Stomach (tissue), 8 donors: ENCODE measurements at regions not wholly inside any gene's neighbourhood (a gene's known extent, or its start where the extent isn't known, plus 50 kb on each side); places are given as distances from the start of the nearest gene placed in this dataset.

ENCODE experiments used
- DNase-seq, 2 donors: peaks; one replicate each; pipeline versions ENCODE4 v3.0.0 to v3.0.0-alpha.2; 2013 to 2019
- H3K27ac ChIP-seq, 5 donors: fragments of 200-600 bp in 4 of 5; sonication (generic) in 4 of 5; one replicate each; pipeline ENCODE4 v1.5.1; 2013 to 2019; ENCODE audit warnings: mild to moderate bottlenecking in 1 of 5, moderate library complexity in 1 of 5
- H3K27me3 ChIP-seq, 3 donors: fragments of 200-600 bp; sonication (generic); one replicate each; pipeline ENCODE4 v1.5.1; 2017 to 2019; ENCODE audit warnings: mixed run types in 1 of 3
- H3K36me3 ChIP-seq, 4 donors: fragments of 200-600 bp; sonication (generic); 1 replicate in 3 of 4; 2 replicates in 1 of 4; pipeline ENCODE4 v1.5.1; 2016 to 2019
- H3K4me1 ChIP-seq, 4 donors: fragments of 200-600 bp; sonication (generic); one replicate each; pipeline ENCODE4 v1.5.1; 2016 to 2019
- H3K4me3 ChIP-seq, 4 donors: fragments of 200-600 bp; sonication (generic) in 3 of 4; one replicate each; pipeline ENCODE4 v1.5.1; 2016 to 2019; ENCODE audit warnings: mild to moderate bottlenecking in 1 of 4
- H3K9me3 ChIP-seq, 4 donors: fragments of 200-600 bp; sonication (generic); one replicate each; pipeline ENCODE4 v1.5.1; 2016 to 2019
- EP300 ChIP-seq: sonication (generic); formaldehyde crosslinking; IDR thresholded peaks from one replicate; pipeline ENCODE4 v1.6.1; 2017; ENCODE audit warnings: antibody characterized with exemption
- POLR2A ChIP-seq, 4 donors: fragments of 450-650 bp; IDR thresholded peaks; one replicate each; pipeline ENCODE4 v1.6.1; 2016; ENCODE audit warnings: antibody characterized with exemption in 4 of 4, control low read depth in 2 of 4, mild to moderate bottlenecking in 1 of 4, moderate library complexity in 1 of 4
- POLR2AphosphoS5 ChIP-seq, 3 donors: sonication (generic); formaldehyde crosslinking; IDR thresholded peaks; one replicate each; pipeline ENCODE4 v1.6.1; 2016; ENCODE audit warnings: antibody characterized with exemption in 3 of 3
- WGBS, 5 donors: extraction: QIAGEN DNeasy Blood & Tissue Kit in 3 of 5; methylation state at CpG; one replicate each; pipeline versions ENCODE4 v1.1.5 to v1.1.7; 2013 to 2018; 5-methylcytosine and 5-hydroxymethylcytosine counted together
- intact Hi-C: fragments of 100-400 bp; cut with DNase I; formaldehyde crosslinking; loops from one replicate; pipeline ENCODE4 v1.15.1; 2023; ENCODE audit warnings: low total_unique reads
- TF ChIP-seq, protein P1 (sequence below), 7 experiments: fragments of 450-650 bp in 4 of 7; fragments of 200-600 bp in 3 of 7; sonication (generic) in 3 of 7; IDR thresholded peaks; one replicate each; pipeline ENCODE4 v1.5.1; 2016 to 2019; ENCODE audit warnings: antibody characterized with exemption in 7 of 7, control low read depth in 2 of 7, mild to moderate bottlenecking in 1 of 7
- donor health status: healthy with polysubstance abuse.
- donor health status: Bipolar disorder and iron deficiency.
- donor health status: healthy.

DNA sequence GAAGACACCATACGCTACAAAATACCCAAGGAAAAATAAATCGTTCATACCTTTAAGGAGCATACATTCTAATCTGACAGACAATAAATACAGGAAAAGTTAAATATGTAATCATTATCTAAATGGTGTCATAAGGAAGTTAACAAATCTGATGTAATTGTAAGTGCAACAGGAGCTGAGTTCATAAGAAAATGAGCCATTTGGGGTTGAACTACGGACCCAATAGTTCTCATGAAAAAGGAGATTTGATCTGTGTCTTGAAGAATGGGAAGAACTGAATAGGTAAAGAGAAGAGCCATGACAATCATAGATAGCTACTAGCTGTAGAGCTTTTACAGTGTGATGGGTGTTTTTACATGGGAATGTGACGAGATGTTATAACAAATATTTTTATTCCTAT is 175.6 kb downstream of the ANKRD50 start:
- H3K4me3 ChIP-seq: no peak overlapping the region
- DNase-seq: no peak
- TF ChIP-seq POLR2A (IDR thresholded peaks at IDR 0.05) (no peak), EP300 (no peak), POLR2AphosphoS5 (IDR thresholded peaks at IDR 0.05) (no peak)
- TF ChIP-seq, protein P1, sequence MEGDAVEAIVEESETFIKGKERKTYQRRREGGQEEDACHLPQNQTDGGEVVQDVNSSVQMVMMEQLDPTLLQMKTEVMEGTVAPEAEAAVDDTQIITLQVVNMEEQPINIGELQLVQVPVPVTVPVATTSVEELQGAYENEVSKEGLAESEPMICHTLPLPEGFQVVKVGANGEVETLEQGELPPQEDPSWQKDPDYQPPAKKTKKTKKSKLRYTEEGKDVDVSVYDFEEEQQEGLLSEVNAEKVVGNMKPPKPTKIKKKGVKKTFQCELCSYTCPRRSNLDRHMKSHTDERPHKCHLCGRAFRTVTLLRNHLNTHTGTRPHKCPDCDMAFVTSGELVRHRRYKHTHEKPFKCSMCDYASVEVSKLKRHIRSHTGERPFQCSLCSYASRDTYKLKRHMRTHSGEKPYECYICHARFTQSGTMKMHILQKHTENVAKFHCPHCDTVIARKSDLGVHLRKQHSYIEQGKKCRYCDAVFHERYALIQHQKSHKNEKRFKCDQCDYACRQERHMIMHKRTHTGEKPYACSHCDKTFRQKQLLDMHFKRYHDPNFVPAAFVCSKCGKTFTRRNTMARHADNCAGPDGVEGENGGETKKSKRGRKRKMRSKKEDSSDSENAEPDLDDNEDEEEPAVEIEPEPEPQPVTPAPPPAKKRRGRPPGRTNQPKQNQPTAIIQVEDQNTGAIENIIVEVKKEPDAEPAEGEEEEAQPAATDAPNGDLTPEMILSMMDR (IDR thresholded peaks at IDR 0.05): no peak
- H3K27ac ChIP-seq: no peak overlapping the region
- H3K9me3 ChIP-seq: no peaks in the 10 kb centered on the region
- intact Hi-C loops: no loop called here
- H3K36me3 ChIP-seq: no peaks in the 10 kb centered on the region
- peaks cover 0 to 10% (median 2%) of the 10 kb centered on the region in 4 donors for H3K4me1 ChIP-seq
- WGBS, 5 donors: 83 to 91% (median 88%) methylated on average over 4 of the region's 4 CpGs
- H3K27me3 ChIP-seq: no peaks in the 10 kb centered on the region

GRCh38 chr4:124537971-124538370 is 174.6 kb downstream of the ANKRD50 start:
- Histone ChIP-seq H3K9me3 (no peaks in the 10 kb centered on the region), H3K27ac (no peak overlapping the region)
- intact Hi-C loops: no loop called here

DNA sequence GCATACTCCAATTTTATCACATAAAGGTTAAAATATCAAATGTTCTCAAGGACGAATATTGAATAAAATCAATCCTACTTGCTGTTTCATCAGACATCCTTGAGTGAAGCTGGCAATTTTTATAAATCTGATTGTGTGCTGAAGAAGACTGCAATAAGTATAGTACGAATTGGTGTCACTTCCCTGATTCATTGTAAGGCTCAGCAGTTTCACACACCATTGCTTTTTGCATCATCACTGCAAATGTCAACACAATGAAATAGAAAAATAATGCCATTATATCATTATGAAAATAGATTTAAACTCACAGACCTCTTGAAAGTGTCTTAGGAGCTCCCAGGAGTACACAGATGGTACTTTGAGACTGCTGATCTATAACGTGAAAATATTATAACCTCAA is 172.5 kb downstream of the ANKRD50 start:
- DNase-seq: no peak
- Histone ChIP-seq H3K27ac (no peak overlapping the region), H3K36me3 (no peaks in the 10 kb centered on the region), H3K9me3 (no peaks in the 10 kb centered on the region), H3K27me3 (no peaks in the 10 kb centered on the region), H3K4me3 (no peak overlapping the region), H3K4me1 (no peaks in the 10 kb centered on the region)
- 84 to 93% (median 90%) methylated on average over 3 of the region's 3 CpGs for WGBS, 5 donors
- TF ChIP-seq, protein P1 (IDR thresholded peaks at IDR 0.05): no peak
- TF ChIP-seq POLR2AphosphoS5 (IDR thresholded peaks at IDR 0.05) (no peak), EP300 (no peak)
- intact Hi-C loops: no loop called here

More at GRCh38 chr4:124537971-124538370, 174.6 kb downstream of the ANKRD50 start:
- TF ChIP-seq, protein P1 (IDR thresholded peaks at IDR 0.05): no peak
- no peak for TF ChIP-seq POLR2AphosphoS5 (IDR thresholded peaks at IDR 0.05)
- TF ChIP-seq EP300: no peak
- TF ChIP-seq POLR2A (IDR thresholded peaks at IDR 0.05): no peak
- Histone ChIP-seq H3K27me3 (no peaks in the 10 kb centered on the region), H3K36me3 (no peaks in the 10 kb centered on the region), H3K4me1 (peaks cover 0 to 10% (median 2%) of the 10 kb centered on the region in 4 donors), H3K4me3 (no peak overlapping the region)
- DNase-seq: no peak

DNA sequence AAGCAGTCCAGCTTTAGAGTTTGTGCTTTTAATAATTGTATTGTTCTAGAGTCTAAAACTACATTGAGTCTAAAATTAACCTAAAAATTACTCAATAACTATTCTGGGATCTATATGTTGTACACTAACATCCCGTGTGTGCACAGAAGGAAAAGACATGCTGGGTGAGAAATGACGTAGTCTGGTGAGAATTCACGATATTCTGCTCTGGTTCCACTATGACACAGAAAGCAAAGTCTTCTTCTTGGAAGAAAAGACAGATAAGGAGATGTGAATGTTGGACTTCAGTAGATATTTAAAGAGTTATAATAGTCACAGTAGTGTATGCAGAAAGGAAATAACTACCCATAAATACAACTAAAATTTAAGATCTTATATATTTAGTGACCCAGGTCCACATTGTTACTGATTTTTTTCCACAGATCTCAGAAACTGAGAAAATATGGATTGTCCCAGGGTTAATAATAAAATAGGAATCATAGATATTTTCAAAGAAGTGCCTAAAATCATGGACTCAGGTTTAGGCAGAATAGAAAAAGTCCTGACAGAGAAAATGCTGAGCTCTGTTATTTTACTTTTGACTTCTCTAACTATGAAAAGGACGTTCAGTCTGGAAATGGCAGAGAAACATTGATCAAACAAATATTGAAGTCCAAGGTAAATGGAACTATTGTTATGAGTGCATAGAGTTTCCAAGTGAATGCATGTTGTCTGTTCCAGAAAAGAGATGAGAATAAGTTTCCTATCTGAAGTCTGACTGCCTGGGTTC is 170.7 kb downstream of the ANKRD50 start:
- Histone ChIP-seq H3K9me3 (no peaks in the 10 kb centered on the region), H3K27ac (no peak overlapping the region), H3K36me3 (no peaks in the 10 kb centered on the region), H3K4me1 (no peaks in the 10 kb centered on the region), H3K27me3 (no peaks in the 10 kb centered on the region), H3K4me3 (no peak overlapping the region)
- TF ChIP-seq POLR2AphosphoS5 (IDR thresholded peaks at IDR 0.05): no peak
- TF ChIP-seq, protein P1 (IDR thresholded peaks at IDR 0.05): no peak
- no peak for TF ChIP-seq POLR2A (IDR thresholded peaks at IDR 0.05)
- TF ChIP-seq EP300: no peak
- DNase-seq: no peak
- intact Hi-C loops: no loop called here
- WGBS, 5 donors: 51 to 73% (median 69%) methylated on average over 4 of the region's 4 CpGs
